Kidney capillary endothelial cell (primary cell): ENCODE measurements at regions not wholly inside any gene's neighbourhood (a gene's known extent, or its start where the extent isn't known, plus 50 kb on each side); places are given as distances from the start of the nearest gene placed in this dataset.
"Not testable (repeated sequence)": the region's sequence is repeated elsewhere in the genome, so short reads cannot be mapped to it uniquely, and the experiment has no call there.

Experiments used
- DNase-seq: peaks from one replicate; pipeline ENCODE4 v3.0.0-alpha.2; 2018; ENCODE audit warnings: low spot score

GRCh38 chr14:71567499-71568133 lies 364.6 kb upstream of the RGS6 start:
- DNase-seq: not testable (repeated sequence)

- peak; percentile 70 for DNase-seq
These were observed 357.3 kb upstream of the RGS6 start for GRCh38 chr14:71574976-71575375.

DNA sequence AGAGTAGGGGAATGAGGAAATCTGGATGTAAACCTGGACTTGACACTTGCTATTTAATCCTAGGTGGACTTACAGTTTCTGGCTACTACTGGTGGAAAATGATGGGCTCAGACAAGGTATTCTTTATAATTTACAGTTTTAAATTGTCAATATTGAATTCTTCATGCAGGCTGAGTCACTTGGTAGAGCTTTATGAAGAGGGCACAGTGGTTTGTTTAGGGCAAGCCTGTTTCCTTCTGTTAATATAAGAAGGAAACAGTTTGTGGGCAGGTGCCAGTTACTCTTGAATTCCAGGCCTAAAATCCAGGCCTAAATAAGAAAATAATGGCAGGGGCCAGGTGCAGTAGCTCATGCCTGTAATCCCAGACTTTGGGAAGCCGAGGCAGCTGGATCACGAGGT lies 355.8 kb upstream of the RGS6 start:
- DNase-seq: no peak

- no peak for DNase-seq
These were observed 352.9 kb upstream of the RGS6 start for GRCh38 chr14:71579331-71579730.

DNA sequence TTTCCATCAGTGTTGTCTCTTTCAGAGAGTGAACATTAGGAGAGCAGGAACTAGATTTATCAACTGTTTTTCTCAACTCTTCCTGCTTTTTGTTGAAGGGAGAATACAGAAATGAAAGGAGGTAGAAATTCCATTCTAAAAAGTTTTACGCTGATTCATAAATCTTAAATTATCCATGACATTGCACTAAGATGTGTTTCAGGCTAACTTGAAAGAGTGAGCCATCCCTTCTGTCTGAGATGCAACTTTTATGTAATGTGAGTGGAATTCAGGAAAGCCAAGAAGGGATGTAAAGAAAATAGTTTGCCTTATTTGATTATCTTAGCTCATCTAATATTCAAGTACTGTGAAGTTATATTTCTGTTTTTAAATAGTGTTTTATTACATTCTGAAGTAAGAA lies 349.5 kb upstream of the RGS6 start:
- no peak for DNase-seq

DNA sequence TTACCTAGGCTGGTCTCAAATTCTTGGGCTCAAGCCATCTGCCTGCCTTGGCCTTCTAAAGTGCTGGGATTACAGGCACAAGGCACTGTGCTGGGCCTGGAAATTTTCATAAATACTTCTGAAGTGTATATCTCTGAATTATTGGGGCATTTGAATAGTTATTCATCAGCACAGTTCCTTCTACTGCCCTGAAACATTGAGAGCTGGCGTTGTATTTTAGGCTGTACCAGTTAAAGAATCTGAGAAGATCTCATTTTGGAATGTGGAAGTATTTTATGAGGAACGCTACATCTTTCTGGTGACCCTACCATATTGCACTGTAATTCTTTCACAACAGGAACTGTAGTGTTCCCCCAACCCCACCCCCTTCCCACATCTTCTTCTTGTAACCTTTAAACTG lies 349.0 kb upstream of the RGS6 start:
- DNase-seq: no peak

- DNase-seq: no peak
These were observed 348.5 kb upstream of the RGS6 start for GRCh38 chr14:71583705-71584104.

DNA sequence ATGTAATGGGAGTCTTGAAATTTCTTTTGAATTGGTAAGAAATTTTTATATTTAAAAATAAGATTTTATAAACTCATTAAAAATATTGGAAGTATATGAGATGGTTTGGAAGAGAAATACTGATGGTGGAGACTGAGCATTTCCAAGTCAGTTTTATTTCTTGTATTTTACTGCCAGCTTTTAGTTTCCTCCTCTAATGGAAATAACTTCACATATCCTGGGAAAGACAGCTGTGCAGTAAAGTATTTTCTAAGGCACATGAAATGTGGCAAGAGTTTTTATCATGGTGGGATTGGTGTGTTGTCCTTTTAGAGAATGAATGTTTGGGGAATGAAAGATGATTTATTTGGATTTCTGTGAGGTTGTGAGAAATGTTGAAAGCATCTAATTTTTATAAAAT lies 346.9 kb upstream of the RGS6 start:
- DNase-seq: no peak

DNA sequence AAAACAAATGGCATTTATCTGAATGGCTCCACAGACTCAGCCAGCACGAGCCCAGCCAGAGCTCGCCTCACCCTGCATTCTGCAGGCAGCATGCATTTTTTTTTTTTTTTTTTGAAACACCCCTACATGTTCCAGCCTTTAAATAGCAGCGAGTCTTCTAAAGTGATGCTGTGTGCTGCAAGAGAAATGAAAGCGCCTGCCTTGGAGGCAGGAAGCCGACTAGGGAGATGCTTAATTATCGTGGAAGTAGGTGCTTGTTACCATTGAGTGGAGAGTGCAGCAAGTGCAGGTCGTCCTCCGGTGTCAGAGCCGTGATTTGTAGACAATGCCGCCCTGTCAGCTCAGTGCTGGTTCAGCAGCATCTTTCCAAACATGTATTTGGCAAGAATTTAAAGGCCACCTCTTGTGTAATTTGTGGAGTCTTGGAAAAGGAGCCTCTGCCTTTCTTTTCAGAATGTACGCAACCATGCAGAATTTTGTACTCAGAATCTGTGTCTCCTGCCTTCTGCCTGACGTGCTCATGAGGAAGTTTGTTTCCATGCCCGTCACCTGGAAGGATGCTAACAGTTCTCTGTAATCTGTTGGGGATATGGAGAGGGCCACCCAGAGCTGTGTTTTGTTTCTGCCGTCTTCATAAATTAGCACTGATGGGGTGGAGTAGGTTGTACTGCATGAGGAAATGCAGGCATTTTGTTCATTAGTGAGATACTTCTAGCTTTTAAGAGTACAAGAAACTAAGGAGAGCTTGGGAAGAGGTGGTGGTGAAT lies 345.9 kb upstream of the RGS6 start:
- DNase-seq: no peak

DNA sequence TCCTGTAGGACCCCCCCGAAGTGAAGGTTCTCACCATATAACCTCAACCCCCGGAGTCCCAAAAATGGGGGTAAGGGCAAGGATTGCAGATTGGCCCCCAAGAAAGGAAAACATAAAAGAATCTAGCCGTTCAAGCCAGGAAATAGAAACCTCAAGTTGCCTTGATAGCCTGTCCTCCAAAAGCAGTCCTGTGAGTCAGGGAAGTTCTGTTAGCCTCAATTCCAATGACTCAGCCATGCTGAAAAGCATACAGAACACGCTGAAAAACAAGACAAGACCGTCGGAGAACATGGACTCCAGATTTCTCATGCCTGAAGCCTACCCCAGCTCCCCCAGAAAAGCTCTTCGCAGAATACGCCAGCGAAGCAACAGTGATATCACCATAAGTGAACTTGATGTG lies 344.2 kb upstream of the RGS6 start:
- no peak for DNase-seq

GRCh38 chr14:71588576-71589215 lies 343.5 kb upstream of the RGS6 start:
- DNase-seq: no peak

DNA sequence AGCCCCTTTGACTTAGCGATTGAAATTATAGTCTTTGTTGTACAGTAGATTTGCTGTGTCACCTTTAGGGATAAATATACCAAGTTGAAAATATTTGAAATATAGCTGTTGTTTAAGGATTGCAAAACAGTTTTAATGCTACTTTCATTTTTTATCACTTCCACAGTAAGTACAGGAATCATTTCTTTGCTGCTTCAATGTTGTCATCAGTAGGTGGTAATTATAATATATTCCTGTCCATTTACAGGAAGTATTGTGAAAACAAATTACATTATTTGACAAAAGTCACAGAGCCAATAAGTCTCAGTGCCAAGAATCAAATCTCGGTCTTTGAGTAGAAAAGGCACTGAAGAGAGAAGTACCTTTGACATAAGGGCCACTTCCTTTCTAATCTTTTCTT lies 342.6 kb upstream of the RGS6 start:
- DNase-seq: no peak

- DNase-seq: no peak
These were observed 342.1 kb upstream of the RGS6 start for GRCh38 chr14:71590131-71590530.

DNA sequence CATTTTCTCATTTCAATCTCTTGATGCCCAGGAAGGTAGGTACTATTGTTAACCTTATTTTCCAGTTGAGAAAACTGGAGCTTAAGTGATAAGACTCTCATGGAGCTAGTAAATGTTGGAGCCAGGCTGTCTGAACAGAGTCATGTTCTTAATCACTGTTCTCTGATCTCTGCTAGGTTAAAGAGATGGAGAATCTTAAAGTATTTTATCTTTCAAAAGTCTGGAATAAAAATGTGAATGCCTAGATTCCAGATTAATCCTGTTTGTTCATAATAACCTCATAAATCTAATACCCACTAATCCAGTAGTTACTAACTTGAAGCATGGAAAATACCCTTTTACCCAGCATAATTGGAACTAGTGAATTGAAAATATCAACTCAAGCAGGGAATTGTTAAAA lies 341.0 kb upstream of the RGS6 start:
- no peak for DNase-seq

DNA sequence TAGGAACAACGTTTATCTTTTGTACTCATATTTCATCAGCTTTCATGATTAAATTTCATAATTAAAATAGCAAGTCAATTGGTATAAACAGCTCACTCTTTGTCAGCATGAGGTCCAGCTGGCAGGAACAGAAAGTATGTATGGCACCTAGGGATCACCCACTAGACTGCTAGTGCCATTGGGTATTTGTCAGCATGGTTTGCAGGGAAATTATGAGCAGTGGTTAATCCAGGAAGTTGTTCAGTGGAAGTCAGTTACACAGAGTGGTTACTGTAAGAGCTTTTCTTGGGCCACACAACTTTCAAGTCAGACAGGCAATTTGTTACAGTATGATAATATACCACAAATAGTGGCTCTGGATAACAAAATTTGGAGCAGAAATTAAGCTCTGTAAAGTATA lies 340.3 kb upstream of the RGS6 start:
- no peak for DNase-seq

DNA sequence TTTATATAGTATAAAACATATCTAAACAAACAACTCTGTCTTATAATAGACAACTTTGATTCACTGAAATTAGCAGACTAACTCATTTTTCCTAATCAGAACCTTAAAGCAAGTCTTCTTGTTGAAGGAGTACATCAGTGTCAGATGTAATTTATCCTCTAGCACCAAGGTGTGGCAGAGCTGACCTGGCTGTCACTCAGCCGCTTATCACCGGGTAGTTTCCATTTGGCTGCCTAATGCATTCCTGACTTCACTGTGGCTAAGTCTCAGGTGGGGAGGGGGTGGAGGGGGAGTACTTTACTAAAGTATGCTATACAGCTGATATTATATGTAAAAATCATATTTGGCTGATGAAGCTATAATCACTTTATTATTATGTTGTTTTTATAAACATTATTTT lies 339.9 kb upstream of the RGS6 start:
- DNase-seq: no peak

- DNase-seq: no peak
These were observed 338.3 kb upstream of the RGS6 start for GRCh38 chr14:71593966-71594365.

- no peak for DNase-seq
These were observed 337.4 kb upstream of the RGS6 start for GRCh38 chr14:71594821-71595220.

- no peak for DNase-seq
These were observed 336.8 kb upstream of the RGS6 start for GRCh38 chr14:71595441-71595840.

DNA sequence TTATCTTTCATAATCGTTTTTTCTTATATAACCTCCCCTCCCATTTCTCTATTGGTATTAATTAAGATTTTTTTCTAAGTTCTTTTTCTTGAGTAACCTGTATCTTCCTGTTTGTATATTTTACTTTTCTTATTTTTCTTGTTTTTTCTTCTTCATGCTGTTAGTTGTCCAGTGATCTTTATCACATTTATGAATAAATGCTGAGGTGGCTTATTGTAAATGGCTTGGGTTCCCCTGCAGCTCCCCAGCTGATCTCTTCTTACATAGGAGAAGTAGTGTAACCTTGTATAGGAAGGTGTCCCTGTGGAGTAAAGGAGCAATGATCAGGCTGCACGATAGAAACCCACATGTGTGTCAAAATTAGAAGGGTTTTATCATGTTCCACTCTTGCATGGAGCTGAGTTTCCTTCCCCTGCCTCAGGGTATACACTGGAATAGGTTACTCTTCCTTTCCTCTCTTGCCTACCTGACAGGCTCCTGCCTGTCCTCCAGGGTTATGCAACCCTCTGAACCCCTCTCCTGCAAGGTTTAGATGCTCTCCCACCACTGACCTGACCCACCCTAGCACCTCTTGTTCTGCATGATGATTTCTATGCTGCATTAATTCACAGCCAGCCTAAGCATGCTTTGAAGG lies 334.8 kb upstream of the RGS6 start:
- no peak for DNase-seq

DNA sequence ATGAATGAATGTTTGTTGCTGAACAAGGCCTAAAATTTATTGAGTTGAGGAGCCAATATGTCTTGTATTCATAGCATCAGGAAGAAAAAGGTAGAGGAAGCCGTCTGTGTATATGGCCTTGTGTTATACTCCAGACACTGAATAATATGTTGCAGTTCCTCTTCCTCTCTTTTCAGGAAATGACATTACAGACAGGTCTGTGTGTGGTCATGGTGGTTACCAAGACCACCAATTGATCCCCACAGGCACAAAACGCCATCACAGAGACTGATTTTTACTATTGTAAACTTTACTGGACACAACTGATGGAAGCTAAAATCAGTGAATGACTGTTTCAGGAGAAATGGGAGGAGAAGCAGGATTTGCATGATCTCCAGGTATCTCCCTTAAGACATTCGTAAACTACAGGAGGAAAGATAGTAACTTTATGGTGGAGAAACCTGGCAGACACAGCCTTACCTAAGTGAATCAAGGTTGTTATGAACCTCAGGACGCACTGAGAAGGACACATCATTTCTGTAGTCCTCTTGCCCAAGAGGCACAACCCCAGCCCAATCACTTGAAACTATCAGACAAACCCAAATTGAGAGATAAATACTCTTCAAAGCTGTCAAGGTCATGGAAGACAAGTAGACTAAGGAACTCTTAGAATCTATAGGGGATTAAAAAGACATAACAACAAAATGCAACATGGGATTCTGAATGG lies 334.1 kb upstream of the RGS6 start:
- DNase-seq: no peak

- DNase-seq: no peak
These were observed 331.9 kb upstream of the RGS6 start for GRCh38 chr14:71600309-71600708.
